ENCODE measurements at regions not wholly inside any gene's neighbourhood (a gene's known extent, or its start where the extent isn't known, plus 50 kb on each side); places are given as distances from the start of the nearest gene placed in this dataset.
"Not testable (repeated sequence)": the region's sequence is repeated elsewhere in the genome, so short reads cannot be mapped to it uniquely, and the experiment has no call there.

GRCh38 chr10:118805146-118805545 is 50.4 kb upstream of the CACUL1 start:
- DNase-seq (ENCODE audit: low read depth): no peak

GRCh38 chr10:118807512-118808305 is 52.9 kb upstream of the CACUL1 start:
- DNase-seq (ENCODE audit: low read depth): no peak

GRCh38 chr10:118808601-118809356 is 54.0 kb upstream of the CACUL1 start:
- no peak for DNase-seq (ENCODE audit: low read depth)

GRCh38 chr10:118809357-118810220 is 54.8 kb upstream of the CACUL1 start:
- DNase-seq (ENCODE audit: low read depth): no peak

GRCh38 chr10:118810796-118811505 is 56.2 kb upstream of the CACUL1 start:
- no peak for DNase-seq (ENCODE audit: low read depth)

GRCh38 chr10:118811675-118812392 is 57.1 kb upstream of the CACUL1 start:
- no peak for DNase-seq (ENCODE audit: low read depth)

GRCh38 chr10:118812393-118812740 is 57.6 kb upstream of the CACUL1 start:
- DNase-seq (ENCODE audit: low read depth): no peak

GRCh38 chr10:118813001-118813400 is 58.2 kb upstream of the CACUL1 start:
- not testable (repeated sequence) for DNase-seq (ENCODE audit: low read depth)

GRCh38 chr10:118816471-118817168 is 61.9 kb upstream of the CACUL1 start:
- DNase-seq (ENCODE audit: low read depth): no peak

- no peak for DNase-seq (ENCODE audit: low read depth)
Observed at GRCh38 chr10:118817328-118818068, 62.7 kb upstream of the CACUL1 start.

- no peak for DNase-seq (ENCODE audit: low read depth)
Observed at GRCh38 chr10:118818621-118819221, 64.0 kb upstream of the CACUL1 start.

- DNase-seq (ENCODE audit: low read depth): no peak
Observed at GRCh38 chr10:118820326-118821116, 65.8 kb upstream of the CACUL1 start.

GRCh38 chr10:118823256-118823907 is 68.6 kb upstream of the CACUL1 start:
- no peak for DNase-seq (ENCODE audit: low read depth)

GRCh38 chr10:118827053-118827452 is 72.3 kb upstream of the CACUL1 start:
- DNase-seq (ENCODE audit: low read depth): no peak

GRCh38 chr10:118827466-118828155 is 72.8 kb upstream of the CACUL1 start:
- DNase-seq (ENCODE audit: low read depth): no peak

- DNase-seq (ENCODE audit: low read depth): no peak
Observed at GRCh38 chr10:118832241-118832651, 77.5 kb upstream of the CACUL1 start.

- not testable (repeated sequence) for DNase-seq (ENCODE audit: low read depth)
Observed at GRCh38 chr10:118834370-118834769, 79.6 kb upstream of the CACUL1 start.
